HEK293 (cell line): ENCODE measurements at regions not wholly inside any gene's neighbourhood (a gene's known extent, or its start where the extent isn't known, plus 50 kb on each side); places are given as distances from the start of the nearest gene placed in this dataset.

ENCODE experiments used
- CTCF ChIA-PET: fragments of 350-600 bp; formaldehyde crosslinking; extraction: SDS; loops from one replicate; lab custom pipeline; 2021; ENCODE audit warnings: antibody characterized with exemption; lab: Yijun Ruan, JAX
- POLR2A ChIA-PET: fragments of 300-600 bp; formaldehyde crosslinking; extraction: SDS; loops from one replicate; lab custom pipeline; 2020; ENCODE audit warnings: antibody characterized with exemption, inconsistent platforms; lab: Yijun Ruan, JAX
- H3K27ac ChIP-seq: fragments of 200-500 bp; sonication (Bioruptor generic); 2 replicates; pipeline ENCODE4 v1.5.1; 2014; ENCODE audit warnings: low read depth, low read length, control low read depth, inconsistent platforms; ENCODE audit errors: extremely low read depth
- H3K36me3 ChIP-seq, 2 experiments: fragments of 200-500 bp in 1 of 2; sonication (Bioruptor generic) in 1 of 2; 1 replicate in 1 of 2; 2 replicates in 1 of 2; pipeline ENCODE4 v1.5.1; 2014 to 2017; ENCODE audit warnings: inconsistent platforms in 2 of 2, low read length in 2 of 2; ENCODE audit not compliant: control insufficient read depth in 2 of 2, insufficient read depth in 1 of 2
- H3K4me1 ChIP-seq: fragments of 200-500 bp; sonication (Bioruptor generic); 2 replicates; pipeline ENCODE4 v1.5.1; 2014; ENCODE audit warnings: mild to moderate bottlenecking, low read length, inconsistent platforms; ENCODE audit not compliant: control insufficient read depth, insufficient read depth
- H3K4me3 ChIP-seq: 2 replicates; pipeline ENCODE4 v1.5.1; 2011; ENCODE audit warnings: low read depth, mild to moderate bottlenecking, control low read depth, low read length, moderate library complexity
- H3K9me3 ChIP-seq: fragments of 200-500 bp; sonication (Bioruptor generic); 2 replicates; pipeline ENCODE4 v1.5.1; 2014; ENCODE audit warnings: low read depth, low read length, inconsistent platforms; ENCODE audit not compliant: control insufficient read depth, insufficient read depth
- KLF10 ChIP-seq: fragments of 450-650 bp; IDR thresholded peaks from 2 replicates; pipeline ENCODE4 v1.5.1; 2018; ENCODE audit warnings: missing biosample characterization, mild to moderate bottlenecking, missing genetic modification characterization
- SETDB1 ChIP-seq: IDR thresholded peaks from one replicate; pipeline ENCODE4 v1.6.1; 2017; ENCODE audit warnings: mild to moderate bottlenecking, low read length, moderate library complexity, mixed read lengths; ENCODE audit not compliant: insufficient read length
- YY1 ChIP-seq: fragments of 450-650 bp; formaldehyde crosslinking; IDR thresholded peaks from 2 replicates; pipeline ENCODE4 v1.5.1; 2018; ENCODE audit warnings: missing biosample characterization, missing genetic modification characterization
- ZBTB10 ChIP-seq: fragments of 450-650 bp; formaldehyde crosslinking; IDR thresholded peaks from 2 replicates; pipeline ENCODE4 v1.5.1; 2016; ENCODE audit warnings: missing biosample characterization, missing genetic modification characterization
- ZBTB21 ChIP-seq: fragments of 450-650 bp; formaldehyde crosslinking; IDR thresholded peaks from 2 replicates; pipeline ENCODE4 v1.5.1; 2017; ENCODE audit warnings: missing biosample characterization, missing genetic modification characterization
- ZFP41 ChIP-seq: fragments of 450-650 bp; formaldehyde crosslinking; IDR thresholded peaks from 2 replicates; pipeline ENCODE4 v1.5.1; 2016; ENCODE audit warnings: missing biosample characterization, missing genetic modification characterization, borderline replicate concordance
- ZNF10 ChIP-seq: fragments of 450-650 bp; formaldehyde crosslinking; IDR thresholded peaks from 2 replicates; pipeline ENCODE4 v1.5.1; 2017; ENCODE audit warnings: missing biosample characterization, missing genetic modification characterization
- ZNF394 ChIP-seq: fragments of 450-650 bp; formaldehyde crosslinking; IDR thresholded peaks from 2 replicates; pipeline ENCODE4 v1.5.1; 2016; ENCODE audit warnings: missing biosample characterization, missing genetic modification characterization, mild to moderate bottlenecking, moderate library complexity, borderline replicate concordance
- ZNF48 ChIP-seq: fragments of 450-650 bp; formaldehyde crosslinking; IDR thresholded peaks from 2 replicates; pipeline ENCODE4 v1.5.1; 2016; ENCODE audit warnings: missing biosample characterization, missing genetic modification characterization
- ZNF514 ChIP-seq: fragments of 450-650 bp; formaldehyde crosslinking; IDR thresholded peaks from 2 replicates; pipeline ENCODE4 v1.5.1; 2016; ENCODE audit warnings: missing biosample characterization, missing genetic modification characterization
- ZNF549 ChIP-seq: fragments of 450-650 bp; IDR thresholded peaks from 2 replicates; pipeline ENCODE4 v1.5.1; 2018; ENCODE audit warnings: missing biosample characterization, missing genetic modification characterization, mild to moderate bottlenecking, inconsistent platforms, moderate library complexity
- ZNF623 ChIP-seq: fragments of 450-650 bp; formaldehyde crosslinking; IDR thresholded peaks from 2 replicates; pipeline ENCODE4 v1.5.1; 2016; ENCODE audit warnings: missing biosample characterization, missing genetic modification characterization
- ZNF626 ChIP-seq: fragments of 450-650 bp; sonication (Bioruptor Pico); formaldehyde crosslinking; IDR thresholded peaks from 2 replicates; pipeline ENCODE4 v1.5.1; 2018; ENCODE audit warnings: missing biosample characterization, missing genetic modification characterization, inconsistent platforms
- ZNF629 ChIP-seq: fragments of 450-650 bp; formaldehyde crosslinking; IDR thresholded peaks from 2 replicates; pipeline ENCODE4 v1.5.1; 2017; ENCODE audit warnings: missing biosample characterization, missing genetic modification characterization
- ZNF639 ChIP-seq: fragments of 450-650 bp; formaldehyde crosslinking; IDR thresholded peaks from 2 replicates; pipeline ENCODE4 v1.5.1; 2016; ENCODE audit warnings: missing biosample characterization, missing genetic modification characterization
- ZNF747 ChIP-seq: fragments of 450-650 bp; formaldehyde crosslinking; IDR thresholded peaks from 2 replicates; pipeline ENCODE4 v1.5.1; 2016; ENCODE audit warnings: missing biosample characterization, missing genetic modification characterization
- ZNF768 ChIP-seq: fragments of 450-650 bp; formaldehyde crosslinking; IDR thresholded peaks from 2 replicates; pipeline ENCODE4 v1.5.1; 2018; ENCODE audit warnings: missing biosample characterization, mild to moderate bottlenecking, missing genetic modification characterization
- ZSCAN5A ChIP-seq: fragments of 450-650 bp; formaldehyde crosslinking; IDR thresholded peaks from 2 replicates; pipeline ENCODE4 v1.5.1; 2016; ENCODE audit warnings: missing biosample characterization, missing genetic modification characterization
- TF ChIP-seq, protein P1 (sequence below): fragments of 450-650 bp; formaldehyde crosslinking; IDR thresholded peaks from 2 replicates; pipeline ENCODE4 v1.5.1; 2016; ENCODE audit warnings: missing biosample characterization, missing genetic modification characterization, low read depth
- TF ChIP-seq, protein P2 (sequence below): fragments of 450-650 bp; formaldehyde crosslinking; IDR thresholded peaks from 2 replicates; pipeline ENCODE4 v1.5.1; 2016; ENCODE audit warnings: missing biosample characterization, missing genetic modification characterization

GRCh38 chr1:29944253-29944905 is 708.1 kb downstream of the PTPRU start:
- POLR2A ChIA-PET = no interaction called here
- no peaks in the 10 kb centered on the region for H3K4me1 ChIP-seq
- no peak for TF ChIP-seq KLF10 (tag by site-specific recombination)
- no peak for TF ChIP-seq ZNF626 (tag by site-specific recombination)
- no peak for TF ChIP-seq ZSCAN5A (tag by site-specific recombination)
- TF ChIP-seq, all 188 proteins: peak for 0
- CTCF ChIA-PET = interaction anchor here (0.5 kb wide), 1 partner anchor 81 kb away, joined by 3 read pairs; no protein-coding TSS in a partner anchor
- Histone ChIP-seq H3K4me3 (no peak overlapping the region), H3K27ac (no peak overlapping the region), H3K36me3 (no peaks in the 10 kb centered on the region), H3K9me3 (no peaks in the 10 kb centered on the region)

DNA sequence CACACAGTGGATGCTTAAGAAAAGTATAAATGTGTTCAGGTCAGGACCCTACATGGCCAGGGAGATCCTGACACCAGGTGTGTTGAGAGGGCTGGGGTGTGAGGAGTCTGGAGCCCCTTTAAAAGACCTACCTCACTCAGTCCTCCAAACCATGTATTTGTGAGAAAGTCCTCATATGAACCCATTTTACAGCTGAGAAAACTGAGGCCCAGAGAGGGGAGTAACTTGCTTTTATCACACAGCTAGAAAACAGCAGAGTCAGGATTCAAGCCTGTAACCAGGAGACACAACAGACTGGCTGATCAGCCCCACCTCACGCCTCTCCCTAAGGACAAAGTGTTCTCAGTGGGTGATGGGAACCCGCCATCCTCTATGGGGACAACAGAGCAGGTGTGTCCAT is 706.7 kb downstream of the PTPRU start:
- POLR2A ChIA-PET = interaction anchor here (0.6 kb wide), 2 partner anchors 137 to 1255 kb away, joined by 3 to 5 read pairs; no protein-coding TSS in a partner anchor
- no peaks in the 10 kb centered on the region for H3K9me3 ChIP-seq

DNA sequence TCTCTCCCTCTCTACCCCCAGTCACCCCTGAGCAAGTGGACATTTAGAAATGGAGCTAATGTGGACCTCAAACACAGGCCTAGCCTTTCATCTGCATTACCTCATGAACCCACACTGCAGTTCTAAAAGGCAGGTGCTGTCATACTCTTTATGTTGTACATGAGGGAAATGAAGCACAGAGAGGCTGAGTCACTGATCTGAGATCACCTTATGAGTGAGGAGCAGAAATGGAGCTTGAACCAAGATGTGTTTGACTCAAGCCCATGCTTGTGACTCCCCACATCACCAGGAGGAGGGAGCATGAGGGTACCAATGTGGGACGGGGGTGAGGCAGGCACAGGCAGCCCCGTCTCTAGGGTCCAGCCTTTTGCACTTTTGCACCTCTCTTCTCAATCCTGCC is 702.8 kb downstream of the PTPRU start:
- Histone ChIP-seq H3K4me3 (no peak overlapping the region), H3K27ac (no peak overlapping the region), H3K9me3 (no peaks in the 10 kb centered on the region), H3K36me3 (no peaks in the 10 kb centered on the region), H3K4me1 (no peaks in the 10 kb centered on the region)
- CTCF ChIA-PET = no interaction called here
- POLR2A ChIA-PET = interaction anchor here (0.5 kb wide), 1 partner anchor 625 kb away, joined by 4 read pairs; no protein-coding TSS in a partner anchor
- TF ChIP-seq ZNF747 (tag by site-specific recombination) (no peak), ZNF768 (tag by site-specific recombination) (no peak), ZNF626 (tag by site-specific recombination) (no peak), ZNF10 (tag by site-specific recombination) (no peak), ZNF48 (tag by site-specific recombination) (no peak), ZNF514 (tag by site-specific recombination) (no peak), ZNF394 (tag by site-specific recombination) (no peak), ZFP41 (no peak), ZBTB21 (tag by site-specific recombination) (0 out of 2 replicates have a peak, but pooled peaks have one; percentile 17), ZNF629 (peak; percentile 50), ZNF639 (tag by site-specific recombination) (no peak)
- TF ChIP-seq, protein P1, sequence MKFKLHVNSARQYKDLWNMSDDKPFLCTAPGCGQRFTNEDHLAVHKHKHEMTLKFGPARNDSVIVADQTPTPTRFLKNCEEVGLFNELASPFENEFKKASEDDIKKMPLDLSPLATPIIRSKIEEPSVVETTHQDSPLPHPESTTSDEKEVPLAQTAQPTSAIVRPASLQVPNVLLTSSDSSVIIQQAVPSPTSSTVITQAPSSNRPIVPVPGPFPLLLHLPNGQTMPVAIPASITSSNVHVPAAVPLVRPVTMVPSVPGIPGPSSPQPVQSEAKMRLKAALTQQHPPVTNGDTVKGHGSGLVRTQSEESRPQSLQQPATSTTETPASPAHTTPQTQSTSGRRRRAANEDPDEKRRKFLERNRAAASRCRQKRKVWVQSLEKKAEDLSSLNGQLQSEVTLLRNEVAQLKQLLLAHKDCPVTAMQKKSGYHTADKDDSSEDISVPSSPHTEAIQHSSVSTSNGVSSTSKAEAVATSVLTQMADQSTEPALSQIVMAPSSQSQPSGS (tag by site-specific recombination) = peak; percentile 19; the same call in 1 of the 2 replicates

More for the DNA sequence above, 706.7 kb downstream of the PTPRU start:
- CTCF ChIA-PET = no interaction called here
- TF ChIP-seq ZNF623 (tag by site-specific recombination) (0 out of 2 replicates have a peak, but pooled peaks have one; percentile 6), YY1 (tag by site-specific recombination) (no peak), SETDB1 (no peak), ZBTB10 (tag by site-specific recombination) (no peak), ZNF549 (tag by site-specific recombination) (no peak)
- TF ChIP-seq, protein P2, sequence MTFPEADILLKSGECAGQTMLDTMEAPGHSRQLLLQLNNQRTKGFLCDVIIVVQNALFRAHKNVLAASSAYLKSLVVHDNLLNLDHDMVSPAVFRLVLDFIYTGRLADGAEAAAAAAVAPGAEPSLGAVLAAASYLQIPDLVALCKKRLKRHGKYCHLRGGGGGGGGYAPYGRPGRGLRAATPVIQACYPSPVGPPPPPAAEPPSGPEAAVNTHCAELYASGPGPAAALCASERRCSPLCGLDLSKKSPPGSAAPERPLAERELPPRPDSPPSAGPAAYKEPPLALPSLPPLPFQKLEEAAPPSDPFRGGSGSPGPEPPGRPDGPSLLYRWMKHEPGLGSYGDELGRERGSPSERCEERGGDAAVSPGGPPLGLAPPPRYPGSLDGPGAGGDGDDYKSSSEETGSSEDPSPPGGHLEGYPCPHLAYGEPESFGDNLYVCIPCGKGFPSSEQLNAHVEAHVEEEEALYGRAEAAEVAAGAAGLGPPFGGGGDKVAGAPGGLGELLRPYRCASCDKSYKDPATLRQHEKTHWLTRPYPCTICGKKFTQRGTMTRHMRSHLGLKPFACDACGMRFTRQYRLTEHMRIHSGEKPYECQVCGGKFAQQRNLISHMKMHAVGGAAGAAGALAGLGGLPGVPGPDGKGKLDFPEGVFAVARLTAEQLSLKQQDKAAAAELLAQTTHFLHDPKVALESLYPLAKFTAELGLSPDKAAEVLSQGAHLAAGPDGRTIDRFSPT (tag by site-specific recombination) = no peak
- H3K36me3 ChIP-seq = no peaks in the 10 kb centered on the region
- H3K4me1 ChIP-seq = no peaks in the 10 kb centered on the region
- no peak overlapping the region for H3K4me3 ChIP-seq
- no peak overlapping the region for H3K27ac ChIP-seq
